HepG2 (cell line): ENCODE measurements at regions not wholly inside any gene's neighbourhood (a gene's known extent, or its start where the extent isn't known, plus 50 kb on each side); places are given as distances from the start of the nearest gene placed in this dataset.

Source experiments
- BHLHE40 ChIP-seq: IDR thresholded peaks from 2 replicates; pipeline ENCODE4 v1.6.1; 2011; ENCODE audit warnings: low read length, improper control_type of control experiment
- HDAC2 ChIP-seq: sonication (generic); formaldehyde crosslinking; IDR thresholded peaks from 2 replicates; pipeline ENCODE4 v1.4.0; 2020; ENCODE audit warnings: missing genetic modification reagents
- TMF1 ChIP-seq: sonication (generic); formaldehyde crosslinking; IDR thresholded peaks from 2 replicates; pipeline ENCODE4 v1.8.1; 2022; ENCODE audit warnings: low read depth, missing genetic modification reagents
- ZNF121 ChIP-seq: sonication (generic); formaldehyde crosslinking; IDR thresholded peaks from 2 replicates; pipeline ENCODE4 v1.5.0; 2020; ENCODE audit warnings: mild to moderate bottlenecking, missing genetic modification reagents
- TF ChIP-seq, protein P1 (sequence below): sonication (generic); formaldehyde crosslinking; IDR thresholded peaks from 2 replicates; pipeline ENCODE4 v1.5.0; 2020; ENCODE audit warnings: mild to moderate bottlenecking, missing genetic modification reagents, moderate library complexity
- TF ChIP-seq, protein P2 (sequence below): sonication (generic); formaldehyde crosslinking; conservative IDR thresholded peaks from 2 replicates; pipeline ENCODE4 v1.5.0; 2020; ENCODE audit warnings: missing genetic modification reagents
- TF ChIP-seq, protein P3 (sequence below): IDR thresholded peaks from 2 replicates; pipeline ENCODE4 v1.6.1; 2012; ENCODE audit warnings: low read length, improper control_type of control experiment

DNA sequence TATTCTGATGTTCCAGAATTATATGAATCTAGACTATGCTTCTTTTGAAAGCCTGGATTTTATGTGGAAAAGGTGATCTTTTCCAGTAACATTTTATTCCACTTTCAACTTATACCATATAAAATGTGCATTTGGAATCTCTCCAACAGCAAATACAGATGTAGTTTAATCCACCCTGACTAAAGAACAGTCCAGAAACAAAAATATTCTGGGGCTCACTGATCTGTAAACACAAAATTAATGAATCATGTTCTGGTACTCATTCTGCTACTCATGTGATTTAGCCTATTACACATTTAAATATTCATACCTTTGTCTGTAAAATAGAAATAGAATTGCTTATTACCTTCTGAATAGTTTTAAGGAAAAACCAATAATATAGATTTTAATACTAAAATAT is 125.8 kb downstream of the ARRDC3 start:
- no peak for TF ChIP-seq HDAC2 (CRISPR knock-in tag)
- no peak for TF ChIP-seq TMF1 (CRISPR knock-in tag)
- no peak for TF ChIP-seq ZNF121 (CRISPR knock-in tag)
- TF ChIP-seq, protein P1, sequence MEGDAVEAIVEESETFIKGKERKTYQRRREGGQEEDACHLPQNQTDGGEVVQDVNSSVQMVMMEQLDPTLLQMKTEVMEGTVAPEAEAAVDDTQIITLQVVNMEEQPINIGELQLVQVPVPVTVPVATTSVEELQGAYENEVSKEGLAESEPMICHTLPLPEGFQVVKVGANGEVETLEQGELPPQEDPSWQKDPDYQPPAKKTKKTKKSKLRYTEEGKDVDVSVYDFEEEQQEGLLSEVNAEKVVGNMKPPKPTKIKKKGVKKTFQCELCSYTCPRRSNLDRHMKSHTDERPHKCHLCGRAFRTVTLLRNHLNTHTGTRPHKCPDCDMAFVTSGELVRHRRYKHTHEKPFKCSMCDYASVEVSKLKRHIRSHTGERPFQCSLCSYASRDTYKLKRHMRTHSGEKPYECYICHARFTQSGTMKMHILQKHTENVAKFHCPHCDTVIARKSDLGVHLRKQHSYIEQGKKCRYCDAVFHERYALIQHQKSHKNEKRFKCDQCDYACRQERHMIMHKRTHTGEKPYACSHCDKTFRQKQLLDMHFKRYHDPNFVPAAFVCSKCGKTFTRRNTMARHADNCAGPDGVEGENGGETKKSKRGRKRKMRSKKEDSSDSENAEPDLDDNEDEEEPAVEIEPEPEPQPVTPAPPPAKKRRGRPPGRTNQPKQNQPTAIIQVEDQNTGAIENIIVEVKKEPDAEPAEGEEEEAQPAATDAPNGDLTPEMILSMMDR (CRISPR knock-in tag) = no peak
- TF ChIP-seq, protein P2, sequence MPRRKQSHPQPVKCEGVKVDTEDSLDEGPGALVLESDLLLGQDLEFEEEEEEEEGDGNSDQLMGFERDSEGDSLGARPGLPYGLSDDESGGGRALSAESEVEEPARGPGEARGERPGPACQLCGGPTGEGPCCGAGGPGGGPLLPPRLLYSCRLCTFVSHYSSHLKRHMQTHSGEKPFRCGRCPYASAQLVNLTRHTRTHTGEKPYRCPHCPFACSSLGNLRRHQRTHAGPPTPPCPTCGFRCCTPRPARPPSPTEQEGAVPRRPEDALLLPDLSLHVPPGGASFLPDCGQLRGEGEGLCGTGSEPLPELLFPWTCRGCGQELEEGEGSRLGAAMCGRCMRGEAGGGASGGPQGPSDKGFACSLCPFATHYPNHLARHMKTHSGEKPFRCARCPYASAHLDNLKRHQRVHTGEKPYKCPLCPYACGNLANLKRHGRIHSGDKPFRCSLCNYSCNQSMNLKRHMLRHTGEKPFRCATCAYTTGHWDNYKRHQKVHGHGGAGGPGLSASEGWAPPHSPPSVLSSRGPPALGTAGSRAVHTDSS (CRISPR knock-in tag) = no peak
- TF ChIP-seq, protein P3, sequence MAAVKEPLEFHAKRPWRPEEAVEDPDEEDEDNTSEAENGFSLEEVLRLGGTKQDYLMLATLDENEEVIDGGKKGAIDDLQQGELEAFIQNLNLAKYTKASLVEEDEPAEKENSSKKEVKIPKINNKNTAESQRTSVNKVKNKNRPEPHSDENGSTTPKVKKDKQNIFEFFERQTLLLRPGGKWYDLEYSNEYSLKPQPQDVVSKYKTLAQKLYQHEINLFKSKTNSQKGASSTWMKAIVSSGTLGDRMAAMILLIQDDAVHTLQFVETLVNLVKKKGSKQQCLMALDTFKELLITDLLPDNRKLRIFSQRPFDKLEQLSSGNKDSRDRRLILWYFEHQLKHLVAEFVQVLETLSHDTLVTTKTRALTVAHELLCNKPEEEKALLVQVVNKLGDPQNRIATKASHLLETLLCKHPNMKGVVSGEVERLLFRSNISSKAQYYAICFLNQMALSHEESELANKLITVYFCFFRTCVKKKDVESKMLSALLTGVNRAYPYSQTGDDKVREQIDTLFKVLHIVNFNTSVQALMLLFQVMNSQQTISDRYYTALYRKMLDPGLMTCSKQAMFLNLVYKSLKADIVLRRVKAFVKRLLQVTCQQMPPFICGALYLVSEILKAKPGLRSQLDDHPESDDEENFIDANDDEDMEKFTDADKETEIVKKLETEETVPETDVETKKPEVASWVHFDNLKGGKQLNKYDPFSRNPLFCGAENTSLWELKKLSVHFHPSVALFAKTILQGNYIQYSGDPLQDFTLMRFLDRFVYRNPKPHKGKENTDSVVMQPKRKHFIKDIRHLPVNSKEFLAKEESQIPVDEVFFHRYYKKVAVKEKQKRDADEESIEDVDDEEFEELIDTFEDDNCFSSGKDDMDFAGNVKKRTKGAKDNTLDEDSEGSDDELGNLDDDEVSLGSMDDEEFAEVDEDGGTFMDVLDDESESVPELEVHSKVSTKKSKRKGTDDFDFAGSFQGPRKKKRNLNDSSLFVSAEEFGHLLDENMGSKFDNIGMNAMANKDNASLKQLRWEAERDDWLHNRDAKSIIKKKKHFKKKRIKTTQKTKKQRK = no peak
- no peak for TF ChIP-seq BHLHE40
